ENCODE measurements at regions not wholly inside any gene's neighbourhood (a gene's known extent, or its start where the extent isn't known, plus 50 kb on each side); places are given as distances from the start of the nearest gene placed in this dataset.
A peak's percentile ranks its signal among the peaks of the same experiment; 100 is the strongest.

DNA sequence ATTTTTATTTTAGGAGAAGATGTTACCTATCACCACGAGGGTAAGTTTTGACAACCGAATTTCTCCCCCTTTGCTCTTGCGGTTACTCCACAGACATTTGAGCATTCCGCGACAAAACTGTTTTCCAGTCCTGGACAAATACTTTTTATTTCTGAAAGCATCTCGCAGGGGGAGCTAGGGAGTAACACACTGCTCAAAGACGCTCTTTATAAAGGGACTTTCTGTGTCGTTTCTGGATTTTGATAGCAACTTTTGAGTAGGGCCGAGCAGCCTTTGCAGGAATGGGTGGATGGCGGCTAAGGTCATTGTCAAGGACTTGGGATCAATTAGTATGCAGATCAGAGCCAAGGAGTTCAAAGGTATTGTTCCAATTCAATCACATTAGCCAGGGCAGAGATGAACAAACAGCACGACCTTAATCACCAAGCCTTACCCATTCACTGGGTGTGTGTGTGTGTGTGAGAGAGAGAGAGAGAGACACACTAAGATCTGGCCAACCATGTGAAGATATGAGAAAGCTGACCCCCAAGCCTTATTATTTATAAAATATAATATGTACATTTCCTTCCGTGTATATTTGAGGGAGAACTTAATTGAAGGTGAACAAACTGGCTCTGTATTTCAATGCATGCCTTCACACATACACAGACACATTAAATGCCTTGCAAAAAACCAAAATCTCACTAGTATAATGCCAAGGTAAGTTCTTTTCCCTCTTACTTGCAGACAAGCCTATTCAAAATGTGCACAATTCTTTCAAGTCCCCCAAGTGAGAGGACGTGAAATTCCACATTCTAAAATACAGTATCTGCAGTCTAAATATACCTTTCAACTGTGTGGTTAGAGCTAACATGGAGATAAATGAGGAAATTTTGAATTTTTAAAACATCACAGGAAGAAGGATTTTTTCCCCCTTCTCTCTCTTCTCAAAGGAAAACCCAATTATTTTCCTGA, 613.8 kb downstream of the VRK1 start:
- DNase-seq = no peak

DNA sequence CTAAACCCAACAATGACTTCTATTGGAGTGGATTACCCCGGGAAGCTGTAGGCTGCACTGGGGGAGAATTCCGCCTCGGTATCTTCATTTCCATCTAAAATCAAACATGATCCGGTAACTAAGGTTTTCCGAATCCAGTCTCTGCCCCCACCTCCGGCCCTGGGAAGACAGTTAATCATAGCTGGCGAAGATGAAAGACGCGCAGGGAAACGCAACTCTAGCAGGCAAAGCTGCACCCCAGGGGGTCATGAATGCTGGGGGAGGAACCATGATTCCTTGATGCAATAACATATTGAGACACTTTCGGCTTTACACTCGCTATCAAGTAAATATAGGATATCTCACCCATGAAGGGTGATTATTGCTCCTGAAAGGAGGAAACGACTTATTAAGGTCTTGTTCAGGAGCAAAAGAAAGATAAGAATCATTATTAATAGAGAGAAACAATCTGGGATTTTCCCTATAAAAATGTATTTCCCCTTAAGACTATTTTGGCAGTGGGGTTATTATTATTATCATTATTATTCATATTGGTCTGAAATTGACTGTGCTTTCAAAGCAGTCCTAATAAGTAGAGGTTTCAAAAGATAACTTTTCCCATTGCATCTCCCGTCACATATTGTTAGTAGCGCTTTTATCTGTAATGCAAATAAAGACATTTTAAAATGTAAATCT, 614.9 kb downstream of the VRK1 start:
- peak; percentile 2 for DNase-seq

GRCh38 chr14:97413022-97413539, 615.9 kb downstream of the VRK1 start:
- DNase-seq = no peak

GRCh38 chr14:97413966-97414717, 617.0 kb downstream of the VRK1 start:
- DNase-seq = no peak

GRCh38 chr14:97414718-97415098, 617.5 kb downstream of the VRK1 start:
- DNase-seq = no peak

DNA sequence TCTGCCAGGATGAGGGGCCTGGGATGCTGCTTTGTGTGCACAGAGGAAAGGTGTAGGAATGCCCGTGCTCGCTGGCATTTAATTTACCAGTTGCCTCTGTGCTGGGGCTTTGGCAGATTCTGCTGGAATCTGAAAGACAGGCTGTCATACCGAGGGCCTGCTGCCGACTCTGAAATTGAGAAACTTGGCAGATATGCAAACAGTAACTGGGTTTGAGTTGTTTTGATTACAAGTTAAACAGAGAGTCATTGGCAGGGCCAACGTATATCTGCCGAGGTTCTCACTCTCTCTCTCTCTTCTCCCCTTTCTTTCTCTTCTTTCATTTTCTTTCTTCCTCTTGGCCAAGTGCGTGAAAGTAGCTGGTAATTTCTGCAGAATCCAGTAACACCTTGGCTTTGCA, 618.7 kb downstream of the VRK1 start:
- DNase-seq = no peak

DNA sequence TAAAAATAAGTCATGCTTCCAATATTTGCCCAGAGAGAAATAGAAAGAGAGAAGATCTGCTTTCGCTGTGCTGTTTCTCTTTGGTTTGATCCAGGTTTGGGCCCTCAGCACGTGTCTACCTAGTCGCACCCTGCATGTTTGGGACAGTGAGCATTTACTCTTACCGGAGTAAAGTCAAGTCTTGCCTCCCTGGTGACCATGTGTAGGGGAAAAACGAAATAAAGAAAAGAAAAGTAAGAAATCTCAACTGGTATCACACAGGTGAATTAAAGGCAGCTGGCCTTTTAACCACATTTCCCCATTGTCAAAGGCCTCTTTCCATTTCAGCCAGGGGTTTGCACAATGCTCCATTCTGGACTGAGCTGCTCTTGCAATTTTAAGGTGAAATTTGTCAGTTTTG, 619.4 kb downstream of the VRK1 start:
- DNase-seq = no peak

DNA sequence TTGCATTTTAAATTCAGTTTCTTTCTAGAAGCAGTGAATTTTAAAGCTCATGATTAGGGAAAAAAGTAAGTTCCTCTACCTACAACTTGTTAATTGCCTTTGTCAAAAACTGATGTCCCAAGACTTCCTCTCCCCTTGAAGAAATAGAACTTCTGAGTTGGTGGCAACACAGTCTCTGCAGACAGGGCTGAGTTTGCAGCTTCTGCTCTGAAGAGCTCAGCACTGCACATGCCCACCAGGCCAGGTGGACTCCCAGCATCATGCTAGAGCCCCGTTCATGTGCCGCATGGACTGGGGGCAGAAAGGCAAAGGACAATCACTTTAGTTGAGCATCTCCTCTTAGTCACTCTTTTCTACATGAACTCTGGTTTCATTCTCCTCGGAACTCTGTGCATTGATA, 620.1 kb downstream of the VRK1 start:
- no peak for DNase-seq

- no peak for DNase-seq
These were observed 623.0 kb downstream of the VRK1 start for GRCh38 chr14:97420211-97420610.

DNA sequence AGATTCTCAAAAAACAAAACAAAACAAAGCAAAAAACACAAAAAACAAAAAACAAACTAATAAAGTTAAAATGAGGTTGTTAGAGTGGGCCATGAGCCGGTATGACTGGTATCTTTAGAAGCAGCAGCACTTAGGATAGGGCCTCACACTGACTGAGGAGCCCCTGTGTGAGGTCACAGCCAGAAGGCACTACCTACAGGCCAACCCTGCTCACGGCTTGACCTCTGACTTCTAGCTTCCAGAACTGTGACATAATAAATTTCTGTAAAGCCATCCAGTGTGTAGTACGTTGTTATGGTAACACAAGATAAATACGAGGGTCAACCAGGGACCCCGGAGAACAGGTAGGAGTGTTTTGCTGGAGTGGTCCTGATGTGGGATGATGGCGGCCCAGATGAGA, 629.6 kb downstream of the VRK1 start:
- no peak for DNase-seq

- no peak for DNase-seq
These were observed 631.7 kb downstream of the VRK1 start for GRCh38 chr14:97428808-97429440.

GRCh38 chr14:97432586-97432985, 635.4 kb downstream of the VRK1 start:
- DNase-seq = no peak

GRCh38 chr14:97441740-97442362, 644.7 kb downstream of the VRK1 start:
- no peak for DNase-seq

DNA sequence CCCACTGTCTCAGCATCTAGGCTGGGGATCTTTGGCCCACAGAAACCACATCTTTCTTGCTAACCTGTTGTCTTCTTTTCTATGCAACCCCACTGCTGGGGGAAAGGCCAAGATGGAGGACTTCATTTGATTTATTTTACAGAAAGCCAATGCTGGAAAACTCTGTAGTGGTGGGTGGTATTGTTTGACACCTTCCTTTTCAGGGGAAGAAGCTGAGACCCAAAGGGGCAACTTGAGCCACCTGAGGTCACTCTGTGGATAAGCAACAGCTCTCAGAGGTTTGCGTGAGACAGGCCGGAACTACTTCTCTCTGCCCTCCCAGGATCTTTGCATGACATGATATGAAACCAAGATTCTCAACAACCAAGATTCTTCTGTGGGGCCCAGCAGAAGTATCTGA, 645.2 kb downstream of the VRK1 start:
- no peak for DNase-seq

DNA sequence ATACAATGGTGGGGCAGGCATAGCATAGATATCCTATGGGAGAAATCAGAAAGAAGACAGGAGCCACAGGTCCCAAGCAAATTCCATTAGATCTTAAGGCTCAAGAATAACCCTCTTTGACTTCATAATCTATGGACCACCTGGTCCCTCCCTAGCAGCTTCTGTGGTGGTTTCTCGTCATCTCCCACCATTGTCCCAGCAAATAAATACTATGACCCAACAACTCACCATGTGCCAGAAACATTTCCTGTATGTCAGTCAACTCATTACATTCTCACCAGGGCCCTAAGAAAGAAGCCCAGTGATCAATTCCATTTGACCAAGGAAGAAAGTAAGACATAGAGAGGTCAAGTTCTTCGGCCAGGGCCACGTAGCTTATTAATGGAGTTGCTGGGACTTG, 646.2 kb downstream of the VRK1 start:
- no peak for DNase-seq

- no peak for DNase-seq
These were observed 647.1 kb downstream of the VRK1 start for GRCh38 chr14:97444248-97444647.

DNA sequence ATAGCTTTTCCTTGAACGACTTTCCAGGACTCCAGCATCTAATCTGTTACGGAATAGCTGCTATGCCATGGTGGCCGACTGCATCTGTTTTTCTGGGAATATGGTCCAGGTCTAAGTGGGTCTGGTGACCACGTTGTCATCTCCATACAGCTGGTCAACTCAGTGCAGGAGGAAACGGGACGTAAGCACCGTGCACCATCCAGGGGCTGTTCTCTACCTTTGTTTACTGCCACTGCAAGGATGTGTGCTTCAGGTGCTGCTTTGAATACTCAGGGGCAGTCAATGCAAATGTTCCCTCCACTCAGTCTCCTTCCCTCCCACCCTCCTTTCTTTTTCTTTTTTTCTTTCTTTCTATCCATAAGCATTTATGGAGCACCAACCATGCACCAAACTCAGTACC, 648.2 kb downstream of the VRK1 start:
- no peak for DNase-seq

- no peak for DNase-seq
These were observed 648.9 kb downstream of the VRK1 start for GRCh38 chr14:97446087-97446486.

DNA sequence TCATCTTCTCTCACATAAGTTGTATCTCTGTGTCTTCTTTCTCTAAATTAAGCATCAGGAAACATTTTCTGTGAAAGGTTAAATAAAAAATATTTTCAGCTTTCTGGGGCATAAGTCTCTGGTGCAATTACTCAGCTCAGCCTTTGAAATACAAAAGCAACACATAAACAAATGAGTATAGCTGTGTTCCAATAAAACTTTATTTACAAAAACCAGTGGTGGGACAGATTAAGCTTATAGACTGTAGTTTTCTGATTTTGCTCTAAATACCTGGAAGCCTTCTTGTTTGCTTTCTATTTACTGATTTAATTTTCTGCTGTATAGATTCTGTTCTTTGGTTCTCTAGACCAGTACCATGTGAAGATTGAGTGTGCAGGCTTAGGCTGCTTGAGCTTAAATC, 655.1 kb downstream of the VRK1 start:
- no peak for DNase-seq

GRCh38 chr14:97453991-97454390, 656.8 kb downstream of the VRK1 start:
- DNase-seq = no peak

DNA sequence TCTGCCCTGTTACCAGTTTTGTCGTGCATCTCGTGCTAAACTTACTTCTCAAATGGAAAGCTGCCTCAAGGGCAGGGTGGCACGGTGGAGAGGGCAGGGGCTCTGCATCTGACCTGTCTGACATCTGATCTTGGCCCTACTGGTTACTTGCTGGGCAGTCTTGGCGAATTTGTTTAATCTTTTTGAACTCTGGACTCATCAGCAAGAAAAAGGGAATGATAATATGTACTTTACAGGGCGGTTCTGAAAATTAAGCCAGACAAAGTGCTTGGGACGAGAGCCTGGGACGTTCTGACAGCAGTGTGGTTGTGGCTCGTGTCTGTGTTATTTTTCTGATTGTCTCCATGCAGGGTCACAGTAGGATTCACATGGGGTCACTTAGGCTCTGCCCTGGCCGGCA, 659.3 kb downstream of the VRK1 start:
- DNase-seq = no peak

DNA sequence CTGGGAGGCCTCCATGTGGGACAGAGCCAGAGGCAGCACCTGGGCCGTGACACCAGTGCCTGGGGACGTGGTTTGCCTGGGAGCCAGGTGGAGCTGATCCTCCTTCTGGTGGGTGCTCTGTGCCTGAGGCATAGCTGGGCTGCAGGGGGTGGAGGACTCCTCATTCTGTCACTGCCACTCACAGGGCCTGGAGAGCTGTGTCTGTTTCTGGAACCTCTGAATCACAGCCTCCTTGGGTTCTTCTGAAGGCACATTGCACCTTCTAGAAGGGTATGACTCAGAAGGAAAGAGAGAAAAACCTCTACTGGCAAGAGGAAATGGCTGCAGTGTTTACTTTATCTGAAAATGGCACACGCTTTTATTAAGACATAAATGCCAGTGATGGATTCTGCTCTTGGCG, 659.8 kb downstream of the VRK1 start:
- DNase-seq = peak; percentile 3

Measured in fibroblast of upper back skin (primary cell).